ENCODE measurements at regions not wholly inside any gene's neighbourhood (a gene's known extent, or its start where the extent isn't known, plus 50 kb on each side); places are given as distances from the start of the nearest gene placed in this dataset.

DNA sequence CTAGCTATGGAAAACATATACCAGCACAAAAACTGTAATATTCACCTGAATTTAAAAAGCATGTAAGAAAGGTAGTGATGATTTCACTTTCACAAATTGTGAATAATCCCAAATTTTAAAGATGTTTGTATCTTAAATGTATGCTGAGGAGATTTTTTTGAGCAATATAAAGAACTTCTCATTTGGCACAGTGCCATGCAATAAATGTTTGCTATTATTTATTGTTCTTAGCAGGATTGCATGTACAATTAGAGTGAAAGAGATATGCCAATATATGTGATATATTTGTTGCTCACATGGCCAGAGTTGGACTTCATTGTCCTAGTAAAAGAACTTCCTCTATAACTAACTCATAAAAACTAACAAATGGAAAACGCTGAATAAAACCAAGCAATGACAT, 895.1 kb upstream of the KCND2 start:
- TF ChIP-seq, protein P1, sequence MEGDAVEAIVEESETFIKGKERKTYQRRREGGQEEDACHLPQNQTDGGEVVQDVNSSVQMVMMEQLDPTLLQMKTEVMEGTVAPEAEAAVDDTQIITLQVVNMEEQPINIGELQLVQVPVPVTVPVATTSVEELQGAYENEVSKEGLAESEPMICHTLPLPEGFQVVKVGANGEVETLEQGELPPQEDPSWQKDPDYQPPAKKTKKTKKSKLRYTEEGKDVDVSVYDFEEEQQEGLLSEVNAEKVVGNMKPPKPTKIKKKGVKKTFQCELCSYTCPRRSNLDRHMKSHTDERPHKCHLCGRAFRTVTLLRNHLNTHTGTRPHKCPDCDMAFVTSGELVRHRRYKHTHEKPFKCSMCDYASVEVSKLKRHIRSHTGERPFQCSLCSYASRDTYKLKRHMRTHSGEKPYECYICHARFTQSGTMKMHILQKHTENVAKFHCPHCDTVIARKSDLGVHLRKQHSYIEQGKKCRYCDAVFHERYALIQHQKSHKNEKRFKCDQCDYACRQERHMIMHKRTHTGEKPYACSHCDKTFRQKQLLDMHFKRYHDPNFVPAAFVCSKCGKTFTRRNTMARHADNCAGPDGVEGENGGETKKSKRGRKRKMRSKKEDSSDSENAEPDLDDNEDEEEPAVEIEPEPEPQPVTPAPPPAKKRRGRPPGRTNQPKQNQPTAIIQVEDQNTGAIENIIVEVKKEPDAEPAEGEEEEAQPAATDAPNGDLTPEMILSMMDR (IDR thresholded peaks at IDR 0.05; ENCODE audit: insufficient read depth, low read length, poor library complexity, severe bottlenecking) = no peak
- TF ChIP-seq EZH2phosphoT487 (conservative IDR thresholded peaks at IDR 0.05; ENCODE audit: low read length) = no peak
